Liver (tissue), 3 donors: ENCODE measurements at regions not wholly inside any gene's neighbourhood (a gene's known extent, or its start where the extent isn't known, plus 50 kb on each side); places are given as distances from the start of the nearest gene placed in this dataset.

Source experiments
- CTCF ChIP-seq: fragments of 150-350 bp; IDR thresholded peaks from 2 replicates; pipeline ENCODE4 v1.5.1; 2017; ENCODE audit warnings: improper control_type of control experiment, low read depth, low read length; ENCODE audit not compliant: missing input control
- EGR1 ChIP-seq, 2 donors: IDR thresholded peaks; 2 replicates each; pipeline ENCODE4 v1.6.1; 2016 to 2018; ENCODE audit warnings: antibody characterized with exemption in 2 of 2, low read depth in 2 of 2
- JUND ChIP-seq, 2 donors: IDR thresholded peaks; 2 replicates each; pipeline ENCODE4 v1.6.1; 2016; ENCODE audit warnings: antibody characterized with exemption in 2 of 2
- MAX ChIP-seq: IDR thresholded peaks from 2 replicates; pipeline ENCODE4 v1.6.1; 2016; ENCODE audit warnings: antibody characterized with exemption
- NR2F2 ChIP-seq: IDR thresholded peaks from 2 replicates; pipeline ENCODE4 v1.6.1; 2016; ENCODE audit warnings: antibody characterized with exemption
- RAD21 ChIP-seq, 2 donors: IDR thresholded peaks; 2 replicates each; pipeline ENCODE4 v1.6.1; 2016; ENCODE audit warnings: antibody characterized with exemption in 2 of 2, mild to moderate bottlenecking in 2 of 2
- YY1 ChIP-seq: IDR thresholded peaks from 2 replicates; pipeline ENCODE4 v1.6.1; 2016; ENCODE audit warnings: antibody characterized with exemption, mild to moderate bottlenecking
- ZBTB33 ChIP-seq: IDR thresholded peaks from 2 replicates; pipeline ENCODE4 v1.6.1; 2016; ENCODE audit warnings: antibody characterized with exemption
- donor health status: healthy.
- donor health status: healthy.

- TF ChIP-seq CTCF, result no peak
- no peak for TF ChIP-seq RAD21 (IDR thresholded peaks at IDR 0.05)
- no peak for TF ChIP-seq NR2F2
- no peak for TF ChIP-seq JUND (IDR thresholded peaks at IDR 0.05)
- TF ChIP-seq YY1, result no peak
- no peak for TF ChIP-seq ZBTB33
- no peak for TF ChIP-seq MAX
- TF ChIP-seq EGR1 (IDR thresholded peaks at IDR 0.05; ENCODE audit: low read depth in 2 of 2), result no peak
These were observed 228.4 kb upstream of the SOX5 start for GRCh38 chr12:24177889-24178288.
